ENCODE measurements at regions not wholly inside any gene's neighbourhood (a gene's known extent, or its start where the extent isn't known, plus 50 kb on each side); places are given as distances from the start of the nearest gene placed in this dataset.
"Not testable (repeated sequence)": the region's sequence is repeated elsewhere in the genome, so short reads cannot be mapped to it uniquely, and the experiment has no call there.

DNA sequence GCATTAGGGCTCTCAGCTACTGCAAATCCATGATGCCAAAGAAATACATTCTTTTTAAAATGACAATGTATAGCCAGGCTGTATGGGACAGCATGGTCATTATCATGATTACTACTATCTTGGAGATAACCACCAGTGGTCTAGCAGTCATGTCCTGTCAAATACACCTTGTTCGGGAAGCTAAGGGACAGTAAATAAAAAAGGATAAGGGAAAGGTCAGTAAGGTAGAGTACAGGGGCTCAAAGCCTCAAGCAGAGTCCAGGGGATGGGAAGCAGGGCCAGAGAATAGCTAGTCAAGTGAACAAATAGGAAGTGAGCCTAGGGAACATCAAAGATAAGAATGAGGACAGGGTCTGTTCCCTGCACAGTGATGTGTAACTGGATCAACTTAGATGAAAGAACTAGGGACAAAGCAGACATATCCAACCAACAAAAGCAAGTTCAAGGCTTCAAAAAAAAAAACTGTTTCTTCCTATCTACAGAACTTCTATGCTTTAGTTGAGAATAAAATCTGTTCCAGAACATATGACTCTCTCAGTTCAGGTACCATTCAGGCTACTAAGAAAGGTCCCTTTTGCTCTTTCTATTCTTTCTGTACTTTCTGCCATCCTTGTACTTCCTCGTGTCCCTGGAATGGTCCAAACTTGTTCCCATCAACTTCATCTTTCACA, 62.9 kb upstream of the EHBP1 start:
- Mint-ChIP-seq H3K27ac (no peak overlapping the region), H3K4me1 (peaks cover 17% of the 10 kb centered on the region), H3K27me3 (ENCODE audit: low read depth, poor library complexity) (peaks cover under 1% of the 10 kb centered on the region), H3K9me3 (peaks cover 17% of the 10 kb centered on the region), H3K36me3 (ENCODE audit: low read depth) (no peaks in the 10 kb centered on the region), H3K4me3 (no peak overlapping the region)
- TF ChIP-seq, protein P1, sequence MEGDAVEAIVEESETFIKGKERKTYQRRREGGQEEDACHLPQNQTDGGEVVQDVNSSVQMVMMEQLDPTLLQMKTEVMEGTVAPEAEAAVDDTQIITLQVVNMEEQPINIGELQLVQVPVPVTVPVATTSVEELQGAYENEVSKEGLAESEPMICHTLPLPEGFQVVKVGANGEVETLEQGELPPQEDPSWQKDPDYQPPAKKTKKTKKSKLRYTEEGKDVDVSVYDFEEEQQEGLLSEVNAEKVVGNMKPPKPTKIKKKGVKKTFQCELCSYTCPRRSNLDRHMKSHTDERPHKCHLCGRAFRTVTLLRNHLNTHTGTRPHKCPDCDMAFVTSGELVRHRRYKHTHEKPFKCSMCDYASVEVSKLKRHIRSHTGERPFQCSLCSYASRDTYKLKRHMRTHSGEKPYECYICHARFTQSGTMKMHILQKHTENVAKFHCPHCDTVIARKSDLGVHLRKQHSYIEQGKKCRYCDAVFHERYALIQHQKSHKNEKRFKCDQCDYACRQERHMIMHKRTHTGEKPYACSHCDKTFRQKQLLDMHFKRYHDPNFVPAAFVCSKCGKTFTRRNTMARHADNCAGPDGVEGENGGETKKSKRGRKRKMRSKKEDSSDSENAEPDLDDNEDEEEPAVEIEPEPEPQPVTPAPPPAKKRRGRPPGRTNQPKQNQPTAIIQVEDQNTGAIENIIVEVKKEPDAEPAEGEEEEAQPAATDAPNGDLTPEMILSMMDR (IDR thresholded peaks at IDR 0.05) = no peak
- no peak for DNase-seq

DNA sequence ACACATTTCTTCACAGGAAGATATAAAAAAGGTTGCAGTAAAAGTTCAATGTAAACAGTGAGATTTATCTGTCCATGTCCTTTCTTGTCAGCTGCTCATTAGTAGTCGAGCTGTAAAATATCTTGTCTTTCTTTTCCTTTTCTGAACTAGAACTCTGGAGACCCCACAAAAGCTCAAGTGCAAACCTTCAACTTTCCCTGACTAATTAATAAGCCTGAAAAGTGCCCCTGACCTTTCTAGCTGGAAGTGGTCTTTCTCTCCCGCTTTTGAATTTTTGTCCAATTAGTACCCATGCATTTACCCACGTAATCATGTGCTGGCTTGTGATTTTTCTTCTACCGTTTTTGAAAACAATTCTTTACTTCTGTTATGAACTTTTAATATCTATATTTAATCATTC, 63.6 kb upstream of the EHBP1 start:
- Mint-ChIP-seq H3K27ac (no peak overlapping the region), H3K36me3 (ENCODE audit: low read depth) (no peaks in the 10 kb centered on the region), H3K4me1 (peaks cover 17% of the 10 kb centered on the region), H3K4me3 (no peak overlapping the region), H3K27me3 (ENCODE audit: low read depth, poor library complexity) (peaks cover 3% of the 10 kb centered on the region), H3K9me3 (peaks cover 23% of the 10 kb centered on the region)
- TF ChIP-seq, protein P1 (IDR thresholded peaks at IDR 0.05) = no peak
- no peak for DNase-seq

DNA sequence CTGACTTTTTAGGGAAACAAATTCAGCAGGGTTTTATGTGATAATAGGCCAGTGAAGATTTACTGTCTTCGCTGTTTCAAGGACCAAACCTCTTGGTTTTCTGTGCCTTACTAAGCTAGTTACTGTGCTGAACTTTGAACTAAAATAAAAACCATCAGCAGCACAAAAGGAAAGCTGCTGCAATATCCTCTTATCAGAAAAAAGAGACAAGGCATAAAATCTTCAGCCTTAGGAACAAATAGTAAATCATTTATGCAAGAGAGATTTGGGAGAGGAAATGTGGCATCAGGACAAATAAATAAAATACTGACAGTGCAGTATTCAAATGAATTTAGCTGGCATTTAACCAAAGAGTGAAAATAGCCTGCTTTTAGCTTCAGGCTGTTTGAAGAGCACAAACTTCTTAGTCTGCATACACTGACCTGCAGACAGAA, 64.1 kb upstream of the EHBP1 start:
- Mint-ChIP-seq H3K4me1 (peaks cover 17% of the 10 kb centered on the region), H3K27ac (no peak overlapping the region), H3K27me3 (ENCODE audit: low read depth, poor library complexity) (peaks cover 3% of the 10 kb centered on the region), H3K36me3 (ENCODE audit: low read depth) (no peaks in the 10 kb centered on the region), H3K4me3 (no peak overlapping the region), H3K9me3 (peaks cover 21% of the 10 kb centered on the region)
- DNase-seq = no peak
- TF ChIP-seq, protein P1 (IDR thresholded peaks at IDR 0.05) = no peak

DNA sequence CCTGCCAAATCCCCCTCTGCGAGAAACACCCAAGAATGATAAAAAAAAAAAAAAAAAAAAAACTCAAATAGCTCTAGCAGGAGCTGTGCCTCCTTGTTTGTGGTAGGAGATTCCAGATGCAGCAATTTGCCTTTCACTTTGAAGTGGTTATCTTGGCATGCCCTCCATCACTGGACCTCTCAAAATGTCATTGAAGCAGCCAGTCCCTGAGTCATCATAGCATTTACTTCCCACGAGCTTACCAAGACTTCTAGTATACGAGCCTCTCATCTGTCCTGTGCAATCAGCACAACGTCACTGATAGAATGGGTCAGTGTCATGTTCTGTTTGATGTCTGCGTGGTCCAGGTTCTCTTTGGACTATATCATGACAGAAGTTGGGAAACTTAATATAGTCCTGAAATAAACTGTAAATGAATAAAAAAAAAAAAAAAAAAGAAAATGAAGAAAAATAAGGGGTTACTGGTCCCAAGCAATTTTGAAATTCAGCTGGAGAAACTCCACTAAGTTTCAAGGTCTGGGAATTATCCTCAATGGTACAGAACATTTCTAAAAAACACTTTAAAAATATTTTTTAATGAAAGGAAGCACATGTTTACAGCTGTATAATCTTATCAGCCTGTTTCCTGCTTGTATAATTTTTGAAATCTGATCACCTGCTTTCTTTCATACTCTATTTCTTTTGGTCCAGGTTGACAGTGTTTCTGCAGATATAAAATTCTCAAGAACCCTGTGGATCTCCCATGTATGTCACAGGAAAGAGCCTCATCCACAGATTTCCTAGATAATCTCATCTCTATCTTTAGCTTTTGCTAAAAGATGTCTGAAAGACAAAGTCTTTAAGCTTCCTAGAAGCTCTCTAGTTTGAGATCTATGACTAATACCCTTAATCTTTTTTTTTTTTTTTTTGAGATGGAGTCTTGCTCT, 74.1 kb upstream of the EHBP1 start:
- Mint-ChIP-seq H3K4me3 (no peak overlapping the region), H3K27me3 (ENCODE audit: low read depth, poor library complexity) (no peaks in the 10 kb centered on the region), H3K4me1 (no peaks in the 10 kb centered on the region), H3K9me3 (peaks cover 62% of the 10 kb centered on the region), H3K27ac (no peak overlapping the region), H3K36me3 (ENCODE audit: low read depth) (no peaks in the 10 kb centered on the region)
- TF ChIP-seq, protein P1 (IDR thresholded peaks at IDR 0.05) = no peak
- DNase-seq = no peak

DNA sequence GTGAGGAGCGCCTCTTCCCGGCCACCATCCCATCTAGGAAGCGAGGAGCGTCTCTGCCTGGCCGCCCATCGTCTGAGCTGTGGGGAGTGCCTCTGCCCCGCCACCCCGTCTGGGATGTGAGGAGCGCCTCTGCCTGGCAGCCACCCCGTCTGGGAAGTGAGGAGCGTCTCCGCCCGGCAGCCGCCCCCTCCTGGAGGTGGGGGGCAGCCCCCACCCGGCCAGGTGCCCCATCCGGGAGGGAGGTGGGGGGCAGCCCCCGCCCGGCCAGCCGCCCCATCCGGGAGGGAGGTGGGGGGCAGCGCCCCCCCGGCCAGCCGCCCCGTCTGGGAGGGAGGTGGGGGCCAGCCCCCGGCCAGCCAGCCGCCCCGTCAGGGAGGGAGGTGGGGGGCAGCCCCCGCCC, 75.3 kb upstream of the EHBP1 start:
- H3K4me1 Mint-ChIP-seq; H3K27me3 Mint-ChIP-seq (ENCODE audit: low read depth, poor library complexity); DNase-seq; H3K36me3 Mint-ChIP-seq (ENCODE audit: low read depth); H3K4me3 Mint-ChIP-seq; H3K27ac Mint-ChIP-seq: not testable (repeated sequence)
- H3K9me3 Mint-ChIP-seq = peaks cover 53% of the 10 kb centered on the region

DNA sequence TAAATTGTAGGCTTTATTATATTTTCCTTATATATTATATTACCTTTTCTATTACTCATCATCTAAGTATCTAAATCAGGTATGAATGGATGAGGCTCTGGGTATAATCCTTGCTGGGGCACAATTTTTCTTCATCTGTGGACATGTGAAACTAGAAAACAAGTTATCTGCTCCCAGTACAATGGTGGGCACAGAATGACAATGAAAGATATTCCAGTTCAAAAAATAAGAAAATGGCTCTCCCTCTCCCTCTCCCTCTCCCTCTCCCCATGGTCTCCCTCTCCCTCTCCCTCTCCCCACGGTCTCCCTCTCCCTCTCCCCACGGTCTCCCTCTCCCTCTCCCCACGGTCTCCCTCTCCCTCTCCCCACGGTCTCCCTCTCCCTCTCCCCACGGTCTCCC, 76.2 kb upstream of the EHBP1 start:
- H3K36me3 Mint-ChIP-seq (ENCODE audit: low read depth); H3K4me3 Mint-ChIP-seq; H3K27ac Mint-ChIP-seq; H3K4me1 Mint-ChIP-seq; DNase-seq; H3K27me3 Mint-ChIP-seq (ENCODE audit: low read depth, poor library complexity): not testable (repeated sequence)
- H3K9me3 Mint-ChIP-seq = peaks cover 49% of the 10 kb centered on the region

All from nephron progenitor cell (in vitro differentiated cells).